Vagina (tissue), 2 donors: ENCODE measurements at regions not wholly inside any gene's neighbourhood (a gene's known extent, or its start where the extent isn't known, plus 50 kb on each side); places are given as distances from the start of the nearest gene placed in this dataset.
A peak's percentile ranks its signal among the peaks of the same experiment; 100 is the strongest.

Source experiments
- DNase-seq, 2 donors: peaks; one replicate each; pipeline ENCODE4 v3.0.0-alpha.2; 2017; ENCODE audit errors: extremely low spot score in 2 of 2
- H3K27ac ChIP-seq: fragments of 200-600 bp; sonication (generic); one replicate; pipeline ENCODE4 v1.5.1; 2019
- H3K27me3 ChIP-seq: fragments of 200-600 bp; sonication (generic); one replicate; pipeline ENCODE4 v1.5.1; 2019
- H3K36me3 ChIP-seq, 2 donors: fragments of 200-600 bp; sonication (generic); one replicate each; pipeline ENCODE4 v1.5.1; 2017 to 2019
- H3K4me1 ChIP-seq: fragments of 200-600 bp; sonication (generic); one replicate; pipeline ENCODE4 v1.5.1; 2019
- H3K4me3 ChIP-seq, 2 donors: fragments of 200-600 bp; sonication (generic); 1 replicate in 1 of 2; 2 replicates in 1 of 2; pipeline ENCODE4 v1.5.1; 2016 to 2019
- H3K9me3 ChIP-seq: fragments of 200-600 bp; sonication (generic); one replicate; pipeline ENCODE4 v1.5.1; 2019
- CTCF ChIP-seq, 3 experiments: fragments of 450-650 bp in 2 of 3; fragments of 200-600 bp in 1 of 3; sonication (generic) in 1 of 3; IDR thresholded peaks; one replicate each; pipeline ENCODE4 v1.5.1; 2017 to 2019; ENCODE audit warnings: antibody characterized with exemption in 3 of 3, mild to moderate bottlenecking in 2 of 3, moderate library complexity in 2 of 3
- POLR2A ChIP-seq, 2 donors: fragments of 450-650 bp; IDR thresholded peaks; one replicate each; pipeline ENCODE4 v1.6.1; 2017; ENCODE audit warnings: antibody characterized with exemption in 2 of 2, mild to moderate bottlenecking in 2 of 2, moderate library complexity in 2 of 2
- POLR2AphosphoS5 ChIP-seq, 2 donors: sonication (generic); formaldehyde crosslinking; IDR thresholded peaks; one replicate each; pipeline ENCODE4 v1.9.0; 2017; ENCODE audit warnings: antibody characterized with exemption in 2 of 2, mild to moderate bottlenecking in 2 of 2, low read depth in 1 of 2; ENCODE audit not compliant: insufficient read depth in 1 of 2
- intact Hi-C: fragments of 100-400 bp; cut with DNase I; formaldehyde crosslinking; loops from one replicate; pipeline ENCODE4 v1.15.1; 2023

DNA sequence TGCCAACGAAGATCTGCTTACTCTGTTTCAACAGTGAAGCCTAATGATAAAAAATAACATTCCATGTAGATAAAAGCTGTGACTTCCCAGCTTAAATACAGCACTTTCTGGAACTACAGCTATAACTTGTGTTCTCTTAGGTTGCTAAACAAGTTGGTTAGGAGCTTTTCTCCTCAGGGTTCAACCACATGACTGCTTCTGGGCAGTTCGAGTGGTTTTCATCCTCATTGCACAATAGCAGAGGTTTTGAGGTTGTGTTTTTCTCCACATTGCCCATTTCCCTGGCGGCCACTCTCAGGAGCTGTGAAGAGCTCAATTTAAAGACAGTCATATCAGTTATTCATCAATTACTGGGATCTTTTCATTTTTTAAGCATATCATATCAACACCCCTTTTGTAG is 102.2 kb upstream of the CYP1B1 start:
- DNase-seq: no peak
- H3K27ac ChIP-seq: peak overlapping the region; percentile 14
- peaks cover 36% of the 10 kb centered on the region for H3K4me1 ChIP-seq
- H3K4me3 ChIP-seq: no peak overlapping the region
- no peaks in the 10 kb centered on the region for H3K27me3 ChIP-seq
- no peaks in the 10 kb centered on the region for H3K36me3 ChIP-seq
- TF ChIP-seq POLR2A (IDR thresholded peaks at IDR 0.05) (no peak), CTCF (IDR thresholded peaks at IDR 0.05) (no peak), POLR2AphosphoS5 (IDR thresholded peaks at IDR 0.05; ENCODE audit: insufficient read depth in 1 of 2, low read depth in 1 of 2) (peak in 1 of 2 donors; percentile 39)
- intact Hi-C loops: no loop called here
- no peaks in the 10 kb centered on the region for H3K9me3 ChIP-seq

GRCh38 chr2:38176619-38177021 is 100.7 kb upstream of the CYP1B1 start:
- no peak for TF ChIP-seq CTCF (IDR thresholded peaks at IDR 0.05)
- no peak for TF ChIP-seq POLR2AphosphoS5 (IDR thresholded peaks at IDR 0.05; ENCODE audit: insufficient read depth in 1 of 2, low read depth in 1 of 2)
- TF ChIP-seq POLR2A (IDR thresholded peaks at IDR 0.05): no peak
- H3K9me3 ChIP-seq: no peaks in the 10 kb centered on the region
- DNase-seq: no peak

GRCh38 chr2:38174646-38175423 is 98.9 kb upstream of the CYP1B1 start:
- Histone ChIP-seq H3K27me3 (no peaks in the 10 kb centered on the region), H3K4me1 (peaks cover 22% of the 10 kb centered on the region), H3K4me3 (no peak overlapping the region), H3K9me3 (no peaks in the 10 kb centered on the region), H3K27ac (no peak overlapping the region), H3K36me3 (no peaks in the 10 kb centered on the region)
- intact Hi-C loops: no loop called here
- no peak for TF ChIP-seq POLR2A (IDR thresholded peaks at IDR 0.05)
- no peak for TF ChIP-seq CTCF (IDR thresholded peaks at IDR 0.05)
- peak in 1 of 2 donors; percentile 48 for TF ChIP-seq POLR2AphosphoS5 (IDR thresholded peaks at IDR 0.05; ENCODE audit: insufficient read depth in 1 of 2, low read depth in 1 of 2)
- no peak for DNase-seq

More at GRCh38 chr2:38176619-38177021, 100.7 kb upstream of the CYP1B1 start:
- Histone ChIP-seq H3K27me3 (no peaks in the 10 kb centered on the region), H3K27ac (no peak overlapping the region), H3K4me1 (peaks cover 24% of the 10 kb centered on the region), H3K36me3 (no peaks in the 10 kb centered on the region), H3K4me3 (no peak overlapping the region)
- intact Hi-C loops: no loop called here

- Histone ChIP-seq H3K27ac (no peak overlapping the region), H3K27me3 (no peaks in the 10 kb centered on the region), H3K4me1 (peaks cover 25% of the 10 kb centered on the region), H3K9me3 (no peaks in the 10 kb centered on the region), H3K4me3 (no peak overlapping the region), H3K36me3 (no peaks in the 10 kb centered on the region)
- no peak for TF ChIP-seq CTCF (IDR thresholded peaks at IDR 0.05)
- TF ChIP-seq POLR2A (IDR thresholded peaks at IDR 0.05): no peak
- no peak for TF ChIP-seq POLR2AphosphoS5 (IDR thresholded peaks at IDR 0.05; ENCODE audit: insufficient read depth in 1 of 2, low read depth in 1 of 2)
- DNase-seq: no peak
- intact Hi-C loops: no loop called here
These were observed 98.2 kb upstream of the CYP1B1 start for GRCh38 chr2:38174131-38174530.

DNA sequence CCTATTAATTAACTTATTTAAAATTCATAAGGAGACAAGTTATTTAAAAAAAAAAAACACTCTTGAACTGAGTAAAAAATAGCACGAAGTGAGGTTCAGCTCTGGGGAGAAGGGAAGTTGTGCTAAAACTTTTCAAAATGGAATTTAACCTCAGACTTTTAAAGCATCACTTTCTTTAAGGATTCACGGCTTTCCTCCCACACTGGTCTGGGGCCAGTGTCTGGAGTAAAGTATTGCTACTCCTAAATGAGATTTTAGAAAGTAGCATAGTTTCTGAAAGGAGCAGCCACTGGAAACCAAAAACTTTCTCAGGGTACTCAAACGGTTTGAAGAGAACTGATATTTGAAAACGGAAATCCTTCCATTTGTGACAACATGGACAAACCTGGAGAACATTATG is 97.7 kb upstream of the CYP1B1 start:
- TF ChIP-seq POLR2A (IDR thresholded peaks at IDR 0.05) (no peak), POLR2AphosphoS5 (IDR thresholded peaks at IDR 0.05; ENCODE audit: insufficient read depth in 1 of 2, low read depth in 1 of 2) (no peak), CTCF (IDR thresholded peaks at IDR 0.05) (no peak)
- Histone ChIP-seq H3K27ac (no peak overlapping the region), H3K27me3 (no peaks in the 10 kb centered on the region), H3K4me3 (no peak overlapping the region), H3K4me1 (peaks cover 25% of the 10 kb centered on the region), H3K9me3 (no peaks in the 10 kb centered on the region), H3K36me3 (no peaks in the 10 kb centered on the region)
- DNase-seq: no peak
- intact Hi-C loops: no loop called here
